HG03432 (cell line): ENCODE measurements at regions not wholly inside any gene's neighbourhood (a gene's known extent, or its start where the extent isn't known, plus 50 kb on each side); places are given as distances from the start of the nearest gene placed in this dataset.

ENCODE experiments used
- ATAC-seq: cut with Tn5 transposase; IDR thresholded peaks from one replicate; pipeline ENCODE4 v1.9.1; 2021; ENCODE audit warnings: mild to moderate bottlenecking, moderate library complexity; ENCODE audit not compliant: unreplicated experiment

DNA sequence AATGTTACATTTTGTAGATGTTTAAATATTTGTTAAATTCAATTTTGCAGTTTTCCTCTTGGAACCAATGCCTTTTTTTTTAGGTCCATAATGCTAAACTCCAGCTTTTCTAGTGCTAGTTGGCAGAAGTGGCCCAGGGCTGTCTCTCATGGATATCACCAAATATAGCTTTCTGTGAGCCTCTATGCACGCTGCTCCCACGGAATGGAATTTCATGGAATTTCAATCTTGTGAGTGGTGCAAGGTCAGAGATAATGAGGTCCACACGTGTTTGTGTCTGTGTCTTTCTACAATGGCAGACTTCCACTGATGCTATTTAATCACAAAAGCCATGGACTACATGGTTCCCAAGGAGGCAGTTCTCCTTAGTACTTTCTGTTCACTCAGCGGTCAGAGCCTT, 191.5 kb upstream of the PARD3B start:
- ATAC-seq = no peak

DNA sequence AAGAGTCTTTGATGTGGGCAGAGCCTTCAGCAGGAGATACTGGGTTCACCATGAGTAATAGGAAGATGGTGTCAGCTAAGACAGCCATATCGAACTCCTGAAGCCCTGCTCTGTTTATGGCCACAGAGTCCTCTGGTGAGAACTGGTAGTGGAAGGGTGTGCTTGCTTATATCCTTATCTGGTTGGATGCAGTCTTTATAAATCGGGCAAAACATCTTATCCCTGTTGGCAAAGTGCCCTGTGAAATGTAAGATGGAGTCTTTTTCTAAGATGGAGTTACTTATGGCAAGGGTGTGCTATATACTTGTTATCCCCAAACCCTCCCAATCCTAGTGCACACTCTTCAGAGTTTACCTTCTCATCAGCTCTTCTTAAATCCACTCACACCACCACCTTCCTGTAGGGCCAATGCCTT, 190.8 kb upstream of the PARD3B start:
- no peak for ATAC-seq

DNA sequence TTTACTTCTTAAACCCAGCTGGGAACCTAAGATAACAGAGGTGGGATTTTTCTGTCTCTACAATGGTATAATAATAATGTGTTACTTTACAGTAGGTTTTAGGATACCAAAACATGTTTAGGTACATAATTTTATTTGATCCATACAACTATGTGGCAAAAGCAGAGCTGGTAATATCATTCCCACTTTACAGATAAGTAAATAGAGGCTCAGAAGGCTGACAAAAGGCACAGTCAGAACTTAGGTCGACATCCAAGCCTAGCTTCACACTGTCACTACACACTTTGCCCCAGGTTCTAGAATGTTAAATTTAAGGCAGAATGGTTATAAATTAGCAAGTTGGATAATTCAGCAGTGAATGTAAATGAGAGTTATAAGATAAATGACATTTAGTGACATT, 189.6 kb upstream of the PARD3B start:
- no peak for ATAC-seq

DNA sequence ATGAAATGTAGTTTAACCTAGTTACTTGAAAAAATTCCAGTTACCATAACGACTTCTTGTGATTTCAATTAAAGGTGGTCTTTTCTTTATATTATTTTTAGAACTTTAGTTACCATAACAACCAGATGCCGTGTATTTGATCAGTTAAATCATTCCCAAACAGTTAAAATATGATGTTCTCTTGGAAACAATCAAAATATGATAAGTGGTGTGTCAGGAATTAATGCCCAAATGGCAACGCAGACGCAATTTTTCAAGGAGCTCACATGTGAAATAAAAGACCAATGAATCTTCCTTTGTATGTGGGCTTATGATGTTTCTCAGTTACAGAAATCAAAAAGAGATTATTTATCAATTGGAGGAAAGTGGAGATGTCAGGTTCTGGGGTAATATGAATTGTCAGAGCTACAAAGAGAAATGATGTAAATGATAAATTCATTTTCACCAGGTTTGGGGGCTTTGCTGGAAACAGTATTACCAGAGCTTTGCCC, 189.1 kb upstream of the PARD3B start:
- no peak for ATAC-seq

DNA sequence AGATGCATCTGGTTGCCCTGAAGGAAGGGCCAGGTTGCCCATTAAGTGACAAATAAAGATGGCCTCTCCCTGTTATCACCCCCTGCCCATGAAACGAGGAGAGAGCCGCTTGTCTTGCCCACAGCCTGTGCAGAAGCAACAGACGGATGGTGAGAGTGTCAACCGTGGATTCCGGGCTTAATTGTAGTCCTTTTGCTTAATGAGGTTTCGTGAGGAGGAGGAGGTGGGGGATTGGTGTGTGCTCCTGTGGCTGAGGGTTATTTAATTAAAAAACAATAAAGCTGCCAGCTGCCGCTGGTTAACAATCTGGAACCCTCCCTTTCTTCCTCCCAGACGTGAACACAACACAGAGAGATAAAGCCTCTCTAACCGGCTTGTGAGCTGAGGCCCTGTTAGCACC, 188.0 kb upstream of the PARD3B start:
- ATAC-seq = no peak

DNA sequence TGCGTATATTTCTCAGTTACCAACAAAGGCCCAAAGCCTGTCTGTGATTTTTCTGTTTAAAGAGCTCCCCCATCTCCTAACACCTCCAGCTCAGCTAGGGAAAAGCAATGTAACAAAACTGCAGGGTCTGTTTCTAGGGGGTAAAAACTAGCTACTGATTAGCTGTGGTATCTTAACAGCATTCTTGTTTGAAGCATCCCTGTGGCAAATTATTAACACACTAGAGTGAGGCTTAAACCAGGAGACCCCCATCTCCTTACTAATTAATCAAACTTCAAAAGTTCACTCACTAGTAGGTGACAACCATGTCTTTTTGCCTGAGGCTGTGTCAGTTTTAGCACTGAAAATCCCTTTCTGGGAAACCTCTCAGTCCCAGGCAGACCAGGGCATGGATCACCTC, 186.2 kb upstream of the PARD3B start:
- no peak for ATAC-seq

DNA sequence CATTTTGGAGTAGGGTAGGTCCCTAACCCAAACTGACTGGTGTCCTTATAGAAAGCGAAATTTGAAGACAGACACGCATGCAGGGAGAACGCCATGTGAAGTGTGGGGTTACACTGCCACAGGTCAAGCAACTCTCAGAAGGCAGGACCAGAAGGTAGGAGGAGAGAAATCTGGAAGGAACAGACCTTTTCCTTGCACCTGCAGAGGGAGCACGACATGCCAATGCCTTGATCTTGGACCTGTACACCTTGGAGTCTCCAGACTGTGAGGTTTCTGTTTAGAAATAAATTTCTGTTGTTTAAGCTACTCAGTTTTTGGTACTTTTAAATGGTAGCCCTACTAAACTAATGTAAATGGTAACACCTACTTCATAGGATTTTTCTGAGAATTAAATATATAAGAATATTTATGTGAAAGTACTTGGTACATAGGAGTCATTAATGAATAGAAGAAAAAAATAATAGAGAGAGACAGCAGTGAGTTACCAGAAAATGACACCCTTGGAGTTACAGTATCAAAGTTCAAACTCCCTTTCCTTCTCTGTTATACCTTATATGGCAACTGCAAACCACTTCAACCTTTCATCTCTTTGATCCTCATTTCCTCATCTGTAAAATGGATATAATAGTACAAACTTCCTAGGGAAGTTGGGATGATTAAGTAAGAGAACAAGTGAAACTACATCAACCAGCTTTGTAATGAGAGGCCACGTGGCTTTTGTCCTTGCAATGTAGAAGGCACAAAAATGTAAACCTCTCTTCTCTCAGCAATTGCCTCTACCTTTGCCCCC, 184.9 kb upstream of the PARD3B start:
- ATAC-seq = no peak

DNA sequence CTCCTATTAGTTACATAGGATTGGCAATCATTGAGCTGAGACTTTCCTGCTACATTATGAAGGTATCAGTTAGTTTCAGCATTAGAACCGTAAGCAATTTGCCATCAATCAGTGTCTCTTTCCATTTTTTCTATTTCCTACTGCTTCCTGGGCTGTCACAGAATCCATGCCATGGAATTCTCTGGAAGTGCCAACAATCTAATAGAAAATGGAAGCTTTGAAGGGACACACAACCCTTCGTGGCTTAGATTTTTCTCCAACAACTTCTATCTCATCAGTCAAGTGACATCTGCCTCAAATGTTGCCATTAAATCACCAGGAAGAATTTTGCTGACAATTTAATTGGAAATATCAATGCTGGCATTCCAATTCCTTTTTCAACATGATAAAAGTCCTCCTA, 183.5 kb upstream of the PARD3B start:
- no peak for ATAC-seq

DNA sequence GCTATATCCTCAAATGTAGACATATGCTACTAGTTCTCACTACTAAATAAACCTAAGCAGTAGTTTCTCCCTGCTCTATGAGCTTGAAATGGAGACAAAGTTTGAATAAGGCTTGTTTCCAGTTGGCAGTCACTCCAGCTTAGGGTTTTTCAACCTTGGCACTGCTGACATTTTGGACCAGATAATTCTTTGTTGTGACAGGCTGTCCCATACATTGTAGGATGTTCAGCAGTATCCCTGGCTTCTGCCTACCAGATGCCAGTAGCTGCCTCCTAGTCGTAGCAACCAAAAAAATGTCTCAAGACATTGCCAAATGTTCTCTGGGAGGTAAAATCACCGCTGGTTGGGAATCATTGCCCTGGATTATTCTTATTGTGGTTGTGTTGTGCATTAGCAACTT, 182.7 kb upstream of the PARD3B start:
- no peak for ATAC-seq

DNA sequence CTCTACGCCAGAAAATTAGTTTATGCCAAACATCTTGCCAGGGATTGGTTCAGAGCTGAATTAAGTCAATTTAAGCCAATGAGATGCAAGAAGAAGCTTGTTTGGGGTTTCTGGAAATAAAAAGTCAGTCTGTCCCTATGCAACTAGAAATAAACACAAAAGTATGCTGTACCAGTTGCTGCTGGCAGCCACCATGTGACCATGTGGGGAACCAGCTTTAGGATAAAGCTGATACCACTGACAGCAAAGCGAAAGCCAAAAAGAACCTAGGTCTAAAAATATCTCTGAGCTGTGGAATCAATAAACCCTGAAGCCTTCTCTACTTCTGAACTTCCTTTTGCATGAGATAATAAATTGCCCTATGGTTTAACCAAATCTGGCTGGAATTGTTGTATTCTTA, 181.8 kb upstream of the PARD3B start:
- ATAC-seq = no peak

DNA sequence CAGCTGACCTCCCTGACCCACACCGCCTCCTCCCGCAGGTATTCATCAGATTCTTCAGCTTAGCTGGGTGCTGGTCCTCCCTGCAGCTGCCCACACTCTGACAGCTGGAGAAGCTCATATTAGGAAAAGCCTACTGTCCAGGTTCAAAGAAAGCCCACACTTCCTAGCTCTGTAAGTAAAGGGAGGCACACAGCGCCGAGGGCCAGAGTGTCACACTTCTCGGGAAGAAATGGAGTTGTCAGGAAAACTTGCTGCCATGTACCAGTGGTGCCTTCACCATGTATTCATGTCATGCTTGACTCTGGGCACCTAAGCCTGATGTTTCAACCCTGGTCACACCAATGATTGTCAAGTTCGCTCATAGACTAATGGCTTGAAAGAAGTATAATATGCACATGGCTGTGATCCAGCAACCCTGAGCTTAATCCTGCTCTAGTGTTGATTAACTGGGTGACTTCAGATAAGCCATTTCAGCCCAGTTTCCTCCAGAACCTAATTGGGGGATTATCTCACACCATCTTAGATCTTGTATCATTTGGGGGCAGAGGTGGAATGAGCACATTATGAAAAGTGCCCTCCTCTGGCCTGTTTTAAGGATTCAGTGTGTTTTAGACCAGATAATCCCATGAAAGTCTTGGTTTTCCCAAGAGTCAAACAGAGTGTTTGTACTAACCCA, 180.3 kb upstream of the PARD3B start:
- ATAC-seq = no peak

DNA sequence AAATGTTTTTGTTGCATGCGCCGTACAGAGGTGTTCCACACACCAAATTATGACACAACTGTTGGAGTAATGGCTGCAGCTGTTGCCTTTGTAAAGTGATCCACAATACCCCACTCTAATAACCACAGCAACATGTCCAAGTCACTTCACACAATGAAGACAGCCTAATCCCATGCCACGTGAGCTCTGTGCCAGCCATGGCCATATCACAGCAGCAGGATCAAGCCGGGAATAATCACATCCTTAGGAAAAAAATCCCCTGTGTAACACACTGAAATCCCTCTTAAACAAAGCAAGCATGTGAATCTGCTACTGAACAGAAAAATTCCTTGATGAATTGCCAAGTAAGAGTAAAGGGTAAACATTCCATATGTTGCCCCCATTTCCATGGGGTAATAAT, 179.5 kb upstream of the PARD3B start:
- no peak for ATAC-seq

DNA sequence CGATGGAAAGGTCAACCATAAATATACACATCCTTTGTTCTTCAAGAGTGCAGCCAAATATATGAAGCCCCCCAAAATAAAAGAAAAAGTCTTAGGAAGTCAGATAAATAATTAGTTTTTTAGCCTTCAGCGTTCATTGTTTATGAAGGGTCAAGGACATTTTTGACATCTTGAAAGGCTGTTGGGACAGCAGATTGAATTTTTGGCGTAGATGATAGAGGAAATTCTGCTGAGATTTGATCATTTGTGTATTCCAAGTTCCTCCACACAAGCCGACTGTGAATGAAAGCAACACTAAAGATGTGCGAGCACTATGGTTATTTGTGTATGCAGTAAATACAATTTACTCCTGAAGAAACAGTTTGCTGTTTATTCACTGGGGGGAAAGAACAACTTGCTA, 177.8 kb upstream of the PARD3B start:
- no peak for ATAC-seq

DNA sequence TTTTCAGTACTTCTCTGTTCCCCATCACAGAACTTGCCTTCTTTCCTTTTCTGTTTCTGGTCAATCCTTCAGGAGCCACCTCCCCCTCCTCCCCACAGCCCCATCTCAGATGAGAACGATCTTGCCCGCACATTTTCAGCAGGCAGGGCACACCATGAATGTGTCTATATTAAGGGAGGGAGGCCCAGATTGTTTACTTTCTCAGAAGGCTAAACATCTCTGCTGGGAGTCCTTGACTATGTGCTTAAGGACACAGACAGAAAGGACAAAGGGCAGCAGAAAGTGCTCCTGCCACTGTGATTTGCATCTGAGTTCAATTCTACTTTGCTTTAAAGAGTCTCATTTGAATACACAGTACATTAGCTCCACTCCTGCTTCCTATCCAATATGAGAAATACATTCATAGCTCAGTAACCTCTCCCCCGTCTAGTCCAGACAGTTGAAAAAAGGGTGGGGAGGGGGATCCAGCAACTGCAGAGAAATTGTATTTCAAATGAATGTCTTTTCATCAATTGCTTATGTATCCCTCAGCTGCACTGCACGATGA, 175.0 kb upstream of the PARD3B start:
- no peak for ATAC-seq

DNA sequence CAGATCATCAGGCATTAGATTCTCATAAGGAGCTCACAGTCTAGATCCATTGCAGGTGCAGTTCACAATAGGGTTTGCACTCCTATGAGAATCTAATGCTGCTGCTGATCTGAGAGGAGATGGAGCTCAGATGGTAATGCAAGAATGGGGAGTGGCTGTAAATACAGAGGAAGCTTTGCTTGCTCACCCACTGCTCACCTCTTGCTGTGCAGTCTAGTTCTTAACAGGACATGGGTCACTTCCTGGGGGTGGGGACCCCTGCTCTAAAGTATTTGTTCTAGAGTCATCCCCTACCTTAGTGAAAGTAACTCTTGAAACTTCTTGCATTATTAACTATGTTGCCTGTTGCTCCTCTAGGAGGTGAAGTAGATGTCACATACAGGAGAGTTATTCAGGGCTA, 171.3 kb upstream of the PARD3B start:
- ATAC-seq = no peak

DNA sequence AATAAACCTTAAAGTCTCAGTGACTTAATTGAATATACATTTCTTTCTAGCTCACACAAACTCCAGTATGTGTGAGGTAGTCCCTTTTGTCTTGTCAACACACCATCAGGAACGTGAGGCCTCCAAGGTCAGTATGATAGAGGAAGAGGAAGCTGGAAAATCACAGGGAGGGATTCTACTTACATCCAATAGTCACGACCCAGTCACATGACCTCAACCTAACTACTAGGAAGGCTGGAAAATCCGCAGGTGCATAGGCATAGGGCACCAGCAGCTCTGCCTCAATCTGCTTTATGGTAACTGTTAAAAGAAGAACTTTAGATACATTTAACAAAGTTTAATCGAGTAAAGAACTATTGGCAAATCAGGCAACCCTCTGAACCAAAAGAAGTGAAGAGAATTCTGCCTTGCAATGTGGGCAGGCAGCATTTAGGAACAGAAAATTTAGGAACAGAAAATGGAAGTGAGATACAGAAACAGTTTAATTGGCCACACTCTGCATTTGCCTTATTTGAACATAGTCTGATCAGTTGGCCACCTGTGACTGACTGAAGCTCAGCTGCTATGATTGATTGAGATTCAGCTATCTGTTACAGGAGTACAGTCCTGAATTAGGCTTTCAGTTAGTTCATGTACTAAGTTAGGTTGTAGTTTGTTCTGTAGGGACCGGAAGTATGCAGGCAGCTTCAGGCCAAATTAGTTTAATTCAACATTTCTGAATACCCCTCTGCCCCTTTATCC, 165.0 kb upstream of the PARD3B start:
- no peak for ATAC-seq

DNA sequence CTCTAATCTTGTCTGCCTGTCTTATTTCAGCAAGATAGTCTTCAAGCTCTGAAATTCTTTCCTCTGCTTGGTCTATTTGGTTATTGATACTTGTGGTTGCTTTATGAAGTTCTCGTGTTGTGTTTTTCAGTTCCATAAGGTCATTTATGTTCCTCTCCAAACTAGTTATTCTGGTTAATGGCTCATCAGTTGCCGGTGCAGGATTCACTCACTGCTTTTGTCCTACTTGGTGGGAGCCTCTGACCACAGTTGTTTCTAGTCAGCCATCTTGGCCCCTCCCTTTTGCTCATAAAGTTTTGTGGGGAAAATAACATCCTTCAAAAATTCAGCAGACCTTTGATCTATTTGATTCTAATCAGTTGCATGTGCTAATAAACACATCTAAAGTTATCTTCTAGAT, 158.6 kb upstream of the PARD3B start:
- no peak for ATAC-seq

DNA sequence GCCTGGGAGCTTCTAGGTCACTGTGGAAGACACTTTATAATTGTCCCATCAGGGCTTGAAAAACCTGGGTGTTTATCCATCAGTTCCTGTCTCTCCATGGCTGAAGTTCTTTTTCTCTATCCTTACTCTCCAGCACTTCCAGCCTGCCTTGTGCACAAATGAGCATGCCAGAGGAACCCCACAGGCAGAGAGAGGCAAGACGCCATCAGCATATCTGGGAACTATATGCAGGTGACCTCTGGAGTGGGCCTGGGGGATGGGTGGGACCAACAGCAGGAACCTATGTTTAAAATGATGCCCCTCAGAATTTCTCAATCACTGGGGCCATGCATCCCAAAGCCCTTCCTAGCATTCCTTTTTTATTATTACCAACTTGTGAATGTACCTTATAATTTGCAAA, 156.2 kb upstream of the PARD3B start:
- no peak for ATAC-seq

DNA sequence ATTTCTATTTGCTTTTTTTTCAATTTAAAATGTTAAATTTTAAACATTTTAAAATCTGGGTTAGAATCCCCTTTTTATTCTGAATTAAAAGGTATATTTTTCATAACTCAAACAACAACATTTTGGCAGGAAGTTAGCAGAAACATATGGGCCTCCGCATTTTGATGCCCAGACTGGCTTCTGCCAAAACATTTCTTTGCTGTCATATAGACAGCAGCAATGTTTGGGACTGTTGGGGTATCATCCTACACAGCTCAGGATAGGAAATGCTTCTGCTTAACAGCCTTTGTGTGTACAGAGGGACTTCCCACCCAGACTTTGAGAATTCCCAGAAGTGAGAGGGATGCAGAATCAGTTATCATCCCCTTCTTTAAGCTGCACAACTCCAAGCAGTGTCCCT, 155.4 kb upstream of the PARD3B start:
- no peak for ATAC-seq

DNA sequence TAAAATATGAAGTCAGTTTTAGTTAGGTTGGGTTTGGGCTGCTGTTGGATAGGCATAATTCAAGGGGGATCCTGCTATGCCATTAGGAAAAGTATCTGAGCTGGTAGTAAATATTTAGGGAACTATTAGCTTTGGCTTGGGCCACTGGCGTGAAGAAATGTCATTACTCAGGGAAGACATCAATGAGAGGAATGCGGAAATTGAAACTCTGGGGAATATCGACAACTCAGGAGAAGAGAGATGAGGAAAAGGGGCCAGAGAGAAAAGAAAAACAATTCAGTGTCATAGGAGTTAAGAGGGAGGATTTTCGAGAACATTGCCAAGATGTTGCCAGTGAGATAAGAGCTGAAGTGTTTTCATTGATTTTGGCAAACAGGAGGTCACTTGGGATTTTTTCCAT, 149.7 kb upstream of the PARD3B start:
- no peak for ATAC-seq

DNA sequence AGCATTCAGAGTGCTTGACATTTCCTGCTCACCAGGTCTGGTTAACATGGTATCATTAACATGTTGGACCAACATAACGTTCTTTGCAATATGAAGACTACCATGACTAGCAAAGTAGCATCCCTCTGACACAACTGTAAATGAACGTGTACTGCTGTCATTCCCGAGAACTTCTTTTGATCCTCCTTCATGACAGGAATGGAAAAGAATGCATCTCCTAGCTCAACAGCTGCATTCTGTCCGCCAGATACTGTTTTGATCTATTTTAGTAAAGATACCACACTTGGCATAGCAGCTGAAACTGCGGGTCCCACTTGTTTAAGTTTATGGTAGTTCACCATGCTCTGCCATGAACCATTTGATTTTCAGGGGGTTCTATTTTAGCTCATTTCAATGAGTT, 144.2 kb upstream of the PARD3B start:
- no peak for ATAC-seq
